ENCODE measurements at regions not wholly inside any gene's neighbourhood (a gene's known extent, or its start where the extent isn't known, plus 50 kb on each side); places are given as distances from the start of the nearest gene placed in this dataset.

DNA sequence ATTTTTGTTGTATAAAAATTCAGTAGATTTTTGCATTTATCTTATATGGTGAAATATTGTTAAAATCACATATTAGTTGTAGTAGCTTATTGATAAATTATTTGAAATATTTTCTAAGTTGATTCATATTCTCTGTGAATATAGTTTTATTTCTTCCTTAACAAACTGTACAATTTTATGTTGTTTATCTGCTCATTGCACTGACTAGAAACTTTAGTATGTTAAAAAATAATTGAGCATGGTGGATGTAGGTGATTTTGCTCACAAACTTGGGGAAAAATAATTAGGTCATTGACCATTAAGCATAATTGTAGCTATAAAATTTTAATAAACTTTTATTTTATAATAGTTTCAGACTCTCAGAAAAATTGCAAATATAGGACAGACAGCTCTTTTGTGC, 1445.3 kb upstream of the MIR17HG start:
- Histone ChIP-seq H2AK5ac (ENCODE audit: low read depth, low read length) (no peak overlapping the region), H3K4me1 (ENCODE audit: control insufficient read depth, insufficient read depth, low read length) (no peaks in the 10 kb centered on the region), H4K91ac (ENCODE audit: insufficient read depth, low read depth, low read length) (no peak overlapping the region), H3K23ac (ENCODE audit: low read depth, low read length) (no peak overlapping the region), H3K9ac (ENCODE audit: low read depth, low read length) (no peak overlapping the region), H4K5ac (ENCODE audit: low read depth, low read length) (no peak overlapping the region), H4K8ac (ENCODE audit: low read depth in 2 of 2, low read length in 2 of 2) (no peak overlapping the region), H2BK15ac (ENCODE audit: low read depth, low read length) (no peak overlapping the region), H2BK20ac (ENCODE audit: low read depth, low read length) (no peak overlapping the region), H2AFZ (replicated peaks; ENCODE audit: low read length, poor library complexity) (no peak overlapping the region), H3K4me3 (ENCODE audit: insufficient read depth, low read depth, low read length) (no peak overlapping the region), H3K9me1 (ENCODE audit: insufficient read depth, low read length) (no peaks in the 10 kb centered on the region), H2BK5ac (ENCODE audit: low read depth, low read length, poor library complexity, severe bottlenecking) (no peak overlapping the region), H2BK120ac (ENCODE audit: low read depth, low read length) (no peak overlapping the region), H3K79me1 (ENCODE audit: low read depth in 1 of 2, low read length in 2 of 2) (no peaks in the 10 kb centered on the region), H3K27ac (ENCODE audit: insufficient read depth, low read length) (no peak overlapping the region), H3K9me3 (ENCODE audit: control insufficient read depth, insufficient read depth, low read length) (peaks cover 2% of the 10 kb centered on the region; the same call in 1 of the 2 replicates), H3K56ac (ENCODE audit: extremely low read depth, insufficient read depth, low read length) (no peak overlapping the region), H3K27me3 (ENCODE audit: control insufficient read depth, insufficient read depth, low read length) (no peaks in the 10 kb centered on the region), H3K4ac (ENCODE audit: low read depth, low read length) (no peak overlapping the region), H2AK9ac (replicated peaks; ENCODE audit: low read depth, low read length, poor library complexity) (no peak overlapping the region), H4K20me1 (ENCODE audit: insufficient read depth, low read length) (no peaks in the 10 kb centered on the region), H3K36me3 (ENCODE audit: control insufficient read depth, insufficient read depth, low read length) (no peaks in the 10 kb centered on the region), H3K14ac (replicated peaks; ENCODE audit: low read depth, low read length) (no peak overlapping the region), H3K18ac (ENCODE audit: low read depth, low read length) (no peak overlapping the region), H3K4me2 (ENCODE audit: low read depth, low read length) (no peak overlapping the region)
- ATAC-seq (ENCODE audit: low read depth), result no peak
- ChIA-PET POLR2A (ENCODE audit: unreplicated experiment) (no interaction called here), CTCF (no interaction called here)
- in situ Hi-C loops (cut with MboI; ENCODE audit: low sequenced_read_pairs) (no loop called here), intact Hi-C loops (cut with micrococcal nuclease) (no loop called here), dilution Hi-C loops (cut with HindIII; ENCODE audit: low sequenced_read_pairs, unreplicated experiment) (no loop called here)
- DNase-seq, result no peak
- BruUV-seq (replicated peaks), result no TSS peak
- TF ChIP-seq, protein P1, sequence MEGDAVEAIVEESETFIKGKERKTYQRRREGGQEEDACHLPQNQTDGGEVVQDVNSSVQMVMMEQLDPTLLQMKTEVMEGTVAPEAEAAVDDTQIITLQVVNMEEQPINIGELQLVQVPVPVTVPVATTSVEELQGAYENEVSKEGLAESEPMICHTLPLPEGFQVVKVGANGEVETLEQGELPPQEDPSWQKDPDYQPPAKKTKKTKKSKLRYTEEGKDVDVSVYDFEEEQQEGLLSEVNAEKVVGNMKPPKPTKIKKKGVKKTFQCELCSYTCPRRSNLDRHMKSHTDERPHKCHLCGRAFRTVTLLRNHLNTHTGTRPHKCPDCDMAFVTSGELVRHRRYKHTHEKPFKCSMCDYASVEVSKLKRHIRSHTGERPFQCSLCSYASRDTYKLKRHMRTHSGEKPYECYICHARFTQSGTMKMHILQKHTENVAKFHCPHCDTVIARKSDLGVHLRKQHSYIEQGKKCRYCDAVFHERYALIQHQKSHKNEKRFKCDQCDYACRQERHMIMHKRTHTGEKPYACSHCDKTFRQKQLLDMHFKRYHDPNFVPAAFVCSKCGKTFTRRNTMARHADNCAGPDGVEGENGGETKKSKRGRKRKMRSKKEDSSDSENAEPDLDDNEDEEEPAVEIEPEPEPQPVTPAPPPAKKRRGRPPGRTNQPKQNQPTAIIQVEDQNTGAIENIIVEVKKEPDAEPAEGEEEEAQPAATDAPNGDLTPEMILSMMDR (conservative IDR thresholded peaks at IDR 0.05; ENCODE audit: low read depth, low read length), result no peak
- TF ChIP-seq POLR2A (IDR thresholded peaks at IDR 0.05; ENCODE audit: low read depth, low read length) (no peak), RCOR1 (IDR thresholded peaks at IDR 0.05; ENCODE audit: insufficient replicate concordance, low read length) (no peak), MAZ (IDR thresholded peaks at IDR 0.05; ENCODE audit: borderline replicate concordance, low read depth, low read length) (no peak), RFX5 (IDR thresholded peaks at IDR 0.05; ENCODE audit: low read depth, low read length) (no peak), SMC3 (IDR thresholded peaks at IDR 0.05; ENCODE audit: low read depth, low read length) (no peak), RAD21 (IDR thresholded peaks at IDR 0.05; ENCODE audit: low read length) (no peak), BHLHE40 (IDR thresholded peaks at IDR 0.05; ENCODE audit: low read depth, low read length) (no peak), MAFK (IDR thresholded peaks at IDR 0.05; ENCODE audit: low read depth, low read length) (no peak), MXI1 (IDR thresholded peaks at IDR 0.05; ENCODE audit: borderline replicate concordance, low read depth, low read length) (no peak), NFE2L2 (IDR thresholded peaks at IDR 0.05; ENCODE audit: low read depth, low read length) (no peak)
- TF ChIP-seq, protein P2, sequence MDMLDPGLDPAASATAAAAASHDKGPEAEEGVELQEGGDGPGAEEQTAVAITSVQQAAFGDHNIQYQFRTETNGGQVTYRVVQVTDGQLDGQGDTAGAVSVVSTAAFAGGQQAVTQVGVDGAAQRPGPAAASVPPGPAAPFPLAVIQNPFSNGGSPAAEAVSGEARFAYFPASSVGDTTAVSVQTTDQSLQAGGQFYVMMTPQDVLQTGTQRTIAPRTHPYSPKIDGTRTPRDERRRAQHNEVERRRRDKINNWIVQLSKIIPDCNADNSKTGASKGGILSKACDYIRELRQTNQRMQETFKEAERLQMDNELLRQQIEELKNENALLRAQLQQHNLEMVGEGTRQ (IDR thresholded peaks at IDR 0.05; ENCODE audit: low read depth, low read length), result no peak
- TF ChIP-seq, protein P3, sequence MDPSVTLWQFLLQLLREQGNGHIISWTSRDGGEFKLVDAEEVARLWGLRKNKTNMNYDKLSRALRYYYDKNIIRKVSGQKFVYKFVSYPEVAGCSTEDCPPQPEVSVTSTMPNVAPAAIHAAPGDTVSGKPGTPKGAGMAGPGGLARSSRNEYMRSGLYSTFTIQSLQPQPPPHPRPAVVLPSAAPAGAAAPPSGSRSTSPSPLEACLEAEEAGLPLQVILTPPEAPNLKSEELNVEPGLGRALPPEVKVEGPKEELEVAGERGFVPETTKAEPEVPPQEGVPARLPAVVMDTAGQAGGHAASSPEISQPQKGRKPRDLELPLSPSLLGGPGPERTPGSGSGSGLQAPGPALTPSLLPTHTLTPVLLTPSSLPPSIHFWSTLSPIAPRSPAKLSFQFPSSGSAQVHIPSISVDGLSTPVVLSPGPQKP (IDR thresholded peaks at IDR 0.05; ENCODE audit: borderline replicate concordance, low read depth, low read length), result no peak

All from IMR-90 (cell line).